ENCODE measurements at regions not wholly inside any gene's neighbourhood (a gene's known extent, or its start where the extent isn't known, plus 50 kb on each side); places are given as distances from the start of the nearest gene placed in this dataset.
A peak's percentile ranks its signal among the peaks of the same experiment; 100 is the strongest.

GRCh38 chr18:34126121-34126520, 98.6 kb downstream of the NOL4 start:
- ATAC-seq: no peak
- ChIA-PET CTCF (interaction anchor here (0.8 to 2.2 kb wide), 2 partner anchors 99 to 287 kb away, joined by 3 to 7 read pairs; partner anchors contain the start of gene NOL4), POLR2A (interaction anchor here (0.7 kb wide), 1 partner anchor 187 kb away, joined by 3 read pairs; no protein-coding TSS in a partner anchor)
- no peak overlapping the region for H3K27ac Mint-ChIP-seq
- H3K36me3 Mint-ChIP-seq: no peaks in the 10 kb centered on the region
- TF ChIP-seq ATF6 (CRISPR knock-in tag; IDR thresholded peaks at IDR 0.05) (no peak), CDX4 (CRISPR knock-in tag; IDR thresholded peaks at IDR 0.05; ENCODE audit: borderline replicate concordance) (no peak), NFATC4 (CRISPR knock-in tag; IDR thresholded peaks at IDR 0.05) (no peak), JAZF1 (CRISPR knock-in tag; IDR thresholded peaks at IDR 0.05) (no peak), GTF2I (CRISPR knock-in tag; conservative IDR thresholded peaks at IDR 0.05) (no peak), TEAD4 (CRISPR knock-in tag; IDR thresholded peaks at IDR 0.05) (no peak), SMAD4 (CRISPR knock-in tag; IDR thresholded peaks at IDR 0.05) (no peak), EMX1 (CRISPR knock-in tag; IDR thresholded peaks at IDR 0.05) (no peak), TEAD1 (CRISPR knock-in tag; IDR thresholded peaks at IDR 0.05) (no peak), CREB1 (CRISPR knock-in tag; IDR thresholded peaks at IDR 0.05) (no peak)
- H3K4me1 Mint-ChIP-seq: no peaks in the 10 kb centered on the region
- H3K9me3 Mint-ChIP-seq: no peaks in the 10 kb centered on the region
- no peak for DNase-seq (ENCODE audit: low spot score)
- no peak overlapping the region for H3K4me3 Mint-ChIP-seq
- peaks cover 11% of the 10 kb centered on the region for H3K27me3 Mint-ChIP-seq (ENCODE audit: low read depth)

- Mint-ChIP-seq H3K9me3 (no peaks in the 10 kb centered on the region), H3K36me3 (no peaks in the 10 kb centered on the region), H3K27ac (no peak overlapping the region), H3K4me3 (no peak overlapping the region), H3K4me1 (no peaks in the 10 kb centered on the region), H3K27me3 (ENCODE audit: low read depth) (peaks cover 42% of the 10 kb centered on the region)
- ATAC-seq (peak; percentile 73), DNase-seq (ENCODE audit: low spot score) (peak; percentile 21)
- ChIA-PET POLR2A (interaction anchor here (0.7 kb wide), 1 partner anchor 199 kb away, joined by 3 read pairs; no protein-coding TSS in a partner anchor), CTCF (interaction anchor here (0.6 to 2.1 kb wide), 46 partner anchors 8 to 1314 kb away, joined by 3 to 72 read pairs (median 5); partner anchors contain the start of gene NOL4)
- TF ChIP-seq FOXP4 (CRISPR knock-in tag; IDR thresholded peaks at IDR 0.05) (no peak), SP1 (CRISPR knock-in tag; conservative IDR thresholded peaks at IDR 0.05) (no peak), CTCF (IDR thresholded peaks at IDR 0.05) (peak; percentile 70), CREM (CRISPR knock-in tag; IDR thresholded peaks at IDR 0.05) (no peak)
These were observed 101.9 kb downstream of the NOL4 start for GRCh38 chr18:34122724-34123334.

GRCh38 chr18:34121200-34121721, 103.5 kb downstream of the NOL4 start:
- Mint-ChIP-seq H3K27me3 (ENCODE audit: low read depth) (peaks cover 58% of the 10 kb centered on the region), H3K27ac (no peak overlapping the region), H3K36me3 (no peaks in the 10 kb centered on the region), H3K9me3 (no peaks in the 10 kb centered on the region), H3K4me1 (peaks cover 5% of the 10 kb centered on the region), H3K4me3 (no peak overlapping the region)
- POLR2A ChIA-PET: no interaction called here
- ATAC-seq: no peak
- DNase-seq (ENCODE audit: low spot score): no peak
- CTCF ChIA-PET: no interaction called here
- TF ChIP-seq NFATC4 (CRISPR knock-in tag; IDR thresholded peaks at IDR 0.05) (no peak), ARID4B (CRISPR knock-in tag; IDR thresholded peaks at IDR 0.05; ENCODE audit: borderline replicate concordance) (no peak), E2F4 (CRISPR knock-in tag; IDR thresholded peaks at IDR 0.05; ENCODE audit: borderline replicate concordance, low read depth) (no peak), FOXP4 (CRISPR knock-in tag; IDR thresholded peaks at IDR 0.05) (no peak)

Measured in WTC11 (cell line).